Endothelial cell of umbilical vein (primary cell): ENCODE measurements at regions not wholly inside any gene's neighbourhood (a gene's known extent, or its start where the extent isn't known, plus 50 kb on each side); places are given as distances from the start of the nearest gene placed in this dataset.

Source experiments
- EZH2 ChIP-seq: IDR thresholded peaks from 2 replicates; pipeline ENCODE4 v1.6.1; 2012; ENCODE audit warnings: borderline replicate concordance, low read depth, mild to moderate bottlenecking, moderate library complexity, low read length, inconsistent platforms; ENCODE audit not compliant: severe bottlenecking
- FOS ChIP-seq: IDR thresholded peaks from 2 replicates; pipeline ENCODE4 v1.6.1; 2011; ENCODE audit warnings: mild to moderate bottlenecking, low read length, moderate library complexity, borderline replicate concordance; ENCODE audit not compliant: insufficient read depth
- MYC ChIP-seq: IDR thresholded peaks from one replicate; pipeline ENCODE4 v1.6.1; 2011; ENCODE audit warnings: mild to moderate bottlenecking, low read depth, low read length
- POLR2A ChIP-seq: IDR thresholded peaks from 2 replicates; pipeline ENCODE4 v1.6.1; 2012; ENCODE audit warnings: low read depth, mild to moderate bottlenecking, control low read depth, low read length
- POLR2AphosphoS5 ChIP-seq: IDR thresholded peaks from 2 replicates; pipeline ENCODE4 v1.6.1; 2012; ENCODE audit warnings: low read depth, mild to moderate bottlenecking, control low read depth, low read length, moderate library complexity; ENCODE audit not compliant: insufficient read depth
- TF ChIP-seq, protein P1 (sequence below), 2 donors: IDR thresholded peaks; 1 replicate in 1 of 2; 2 replicates in 1 of 2; pipeline ENCODE4 v1.5.1; 2011; ENCODE audit warnings: low read length in 2 of 2, mild to moderate bottlenecking in 2 of 2, moderate library complexity in 2 of 2, control low read depth in 1 of 2, inconsistent platforms in 1 of 2, low read depth in 1 of 2; ENCODE audit not compliant: insufficient read depth in 1 of 2; ENCODE audit errors: extremely low read depth in 1 of 2

DNA sequence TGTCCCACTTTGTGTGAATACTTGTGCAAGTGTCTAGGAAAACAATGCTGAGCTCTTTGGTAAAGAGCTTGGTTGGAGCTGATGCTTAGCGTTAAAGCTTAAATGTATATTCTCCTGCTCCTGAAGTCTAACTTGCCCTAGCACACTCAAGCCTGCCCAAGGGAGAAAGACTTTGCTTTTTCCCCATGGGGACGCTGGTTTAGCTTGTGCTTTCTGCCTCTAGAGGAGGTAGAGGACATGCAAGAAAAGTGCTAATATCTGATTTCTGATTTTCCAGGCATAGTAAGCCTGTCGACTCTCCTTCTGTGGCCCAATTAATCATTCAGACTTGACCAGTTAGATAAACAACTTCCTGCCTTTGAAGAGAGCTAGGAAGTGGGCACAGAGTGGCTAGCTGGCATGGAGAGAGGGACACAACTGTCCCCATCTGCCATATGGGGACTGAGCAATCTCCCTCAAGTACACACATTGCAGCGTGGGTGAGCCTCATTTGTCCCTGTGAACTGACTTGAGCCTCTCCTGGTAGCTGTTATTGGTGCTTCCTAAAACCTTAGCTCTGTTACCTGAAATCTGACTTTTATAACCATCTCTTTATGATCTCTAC, 348.4 kb downstream of the BRINP1 start:
- TF ChIP-seq, protein P1, sequence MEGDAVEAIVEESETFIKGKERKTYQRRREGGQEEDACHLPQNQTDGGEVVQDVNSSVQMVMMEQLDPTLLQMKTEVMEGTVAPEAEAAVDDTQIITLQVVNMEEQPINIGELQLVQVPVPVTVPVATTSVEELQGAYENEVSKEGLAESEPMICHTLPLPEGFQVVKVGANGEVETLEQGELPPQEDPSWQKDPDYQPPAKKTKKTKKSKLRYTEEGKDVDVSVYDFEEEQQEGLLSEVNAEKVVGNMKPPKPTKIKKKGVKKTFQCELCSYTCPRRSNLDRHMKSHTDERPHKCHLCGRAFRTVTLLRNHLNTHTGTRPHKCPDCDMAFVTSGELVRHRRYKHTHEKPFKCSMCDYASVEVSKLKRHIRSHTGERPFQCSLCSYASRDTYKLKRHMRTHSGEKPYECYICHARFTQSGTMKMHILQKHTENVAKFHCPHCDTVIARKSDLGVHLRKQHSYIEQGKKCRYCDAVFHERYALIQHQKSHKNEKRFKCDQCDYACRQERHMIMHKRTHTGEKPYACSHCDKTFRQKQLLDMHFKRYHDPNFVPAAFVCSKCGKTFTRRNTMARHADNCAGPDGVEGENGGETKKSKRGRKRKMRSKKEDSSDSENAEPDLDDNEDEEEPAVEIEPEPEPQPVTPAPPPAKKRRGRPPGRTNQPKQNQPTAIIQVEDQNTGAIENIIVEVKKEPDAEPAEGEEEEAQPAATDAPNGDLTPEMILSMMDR (IDR thresholded peaks at IDR 0.05; ENCODE audit: extremely low read depth in 1 of 2, insufficient read depth in 1 of 2, low read depth in 1 of 2, low read length in 2 of 2) = no peak
- TF ChIP-seq EZH2 (no peak), POLR2A (no peak), FOS (no peak), POLR2AphosphoS5 (no peak), MYC (no peak)
